Keratinocyte (primary cell): ENCODE measurements at regions not wholly inside any gene's neighbourhood (a gene's known extent, or its start where the extent isn't known, plus 50 kb on each side); places are given as distances from the start of the nearest gene placed in this dataset.

Experiments used
- DNase-seq: peaks from one replicate; pipeline ENCODE4 v3.0.0-alpha.2; 2011; ENCODE audit warnings: low read depth, missing footprints, low spot score
- FAIRE-seq: peaks from 2 replicates; lab custom pipeline; 2011; peaks lifted over from hg19 to GRCh38; lab: Jason Lieb, UNC
- H2AFZ ChIP-seq: 2 replicates; pipeline ENCODE4 v1.6.0; 2012; ENCODE audit warnings: low read length, control low read depth, inconsistent platforms; ENCODE audit not compliant: control insufficient read depth
- H3K27ac ChIP-seq: 2 replicates; pipeline ENCODE4 v1.5.1; 2011; ENCODE audit warnings: low read length; ENCODE audit not compliant: control insufficient read depth, insufficient read depth
- H3K27me3 ChIP-seq: 3 replicates; pipeline ENCODE4 v1.6.0; 2011; ENCODE audit warnings: low read length; ENCODE audit not compliant: control insufficient read depth, insufficient read depth; ENCODE audit errors: extremely low read depth
- H3K36me3 ChIP-seq, 2 experiments: 2 replicates in 1 of 2; 3 replicates in 1 of 2; pipeline ENCODE4 v1.5.1; 2011; ENCODE audit warnings: low read length in 2 of 2, mild to moderate bottlenecking in 1 of 2; ENCODE audit not compliant: control insufficient read depth in 2 of 2, insufficient read depth in 2 of 2; ENCODE audit errors: extremely low read depth in 1 of 2
- H3K4me1 ChIP-seq: 3 replicates; pipeline ENCODE4 v1.5.1; 2011; ENCODE audit warnings: low read length; ENCODE audit not compliant: control insufficient read depth, insufficient read depth; ENCODE audit errors: extremely low read depth
- H3K4me2 ChIP-seq: 3 replicates; pipeline ENCODE4 v1.6.0; 2011; ENCODE audit warnings: low read depth, low read length; ENCODE audit not compliant: control insufficient read depth, insufficient read depth; ENCODE audit errors: extremely low read depth
- H3K4me3 ChIP-seq, 3 experiments: fragments of 200-600 bp in 1 of 3; sonication (generic) in 1 of 3; 2 replicates in 2 of 3; 3 replicates in 1 of 3; pipeline ENCODE4 v1.5.1; 2011 to 2016; ENCODE audit warnings: low read length in 3 of 3, mild to moderate bottlenecking in 3 of 3, control low read depth in 2 of 3, inconsistent platforms in 1 of 3, low read depth in 1 of 3, mixed read lengths in 1 of 3, mixed run types in 1 of 3, moderate library complexity in 1 of 3; ENCODE audit not compliant: control insufficient read depth in 2 of 3, insufficient read depth in 2 of 3; ENCODE audit errors: extremely low read depth in 1 of 3
- H3K79me2 ChIP-seq: 2 replicates; pipeline ENCODE4 v1.6.0; 2012; ENCODE audit warnings: low read length; ENCODE audit not compliant: control insufficient read depth, insufficient read depth
- H3K9ac ChIP-seq: 3 replicates; pipeline ENCODE4 v1.6.0; 2011; ENCODE audit warnings: low read length; ENCODE audit not compliant: control insufficient read depth, insufficient read depth; ENCODE audit errors: extremely low read depth
- H3K9me1 ChIP-seq: 3 replicates; pipeline ENCODE4 v1.6.0; 2011; ENCODE audit warnings: low read length; ENCODE audit not compliant: control insufficient read depth, insufficient read depth; ENCODE audit errors: extremely low read depth
- H3K9me3 ChIP-seq: 2 replicates; pipeline ENCODE4 v1.5.1; 2012; ENCODE audit warnings: low read depth, low read length; ENCODE audit not compliant: control insufficient read depth
- H4K20me1 ChIP-seq: 3 replicates; pipeline ENCODE4 v1.6.0; 2011; ENCODE audit warnings: low read length; ENCODE audit not compliant: control insufficient read depth, insufficient read depth; ENCODE audit errors: extremely low read depth
- CTCF ChIP-seq, 3 experiments: IDR thresholded peaks in 1 of 3; conservative IDR thresholded peaks in 1 of 3; optimal IDR thresholded peaks in 1 of 3; 2 replicates in 2 of 3; 3 replicates in 1 of 3; pipeline versions ENCODE3 to v1.5.1; 2011; ENCODE audit warnings: low read length in 3 of 3, mild to moderate bottlenecking in 3 of 3, moderate library complexity in 2 of 3, control low read depth in 1 of 3, inconsistent platforms in 1 of 3; ENCODE audit not compliant: insufficient read depth in 2 of 3; ENCODE audit errors: extremely low read depth in 1 of 3
- EZH2 ChIP-seq: IDR thresholded peaks from one replicate; pipeline ENCODE4 v1.6.1; 2012; ENCODE audit warnings: inconsistent platforms, mild to moderate bottlenecking, low read length, moderate library complexity
- dilution Hi-C: fragments of 300-500 bp; cut with MboI; formaldehyde crosslinking; loops from one replicate; pipeline ENCODE4 v1.7.0; 2020; ENCODE audit warnings: low sequenced_read_pairs; ENCODE audit not compliant: extremely low pct_ligation_motif_present

GRCh38 chr11:115613986-115614632, 109.9 kb upstream of the CADM1 start:
- dilution Hi-C loops: no loop called here
- Histone ChIP-seq H3K27me3 (no peaks in the 10 kb centered on the region), H3K9me3 (no peaks in the 10 kb centered on the region), H3K9ac (no peak overlapping the region), H3K27ac (no peak overlapping the region), H4K20me1 (no peaks in the 10 kb centered on the region), H3K9me1 (no peaks in the 10 kb centered on the region), H3K36me3 (no peaks in the 10 kb centered on the region), H3K4me2 (no peak overlapping the region), H3K4me3 (no peak overlapping the region), H3K79me2 (no peaks in the 10 kb centered on the region), H2AFZ (no peak overlapping the region), H3K4me1 (no peaks in the 10 kb centered on the region)
- TF ChIP-seq EZH2: no peak
- TF ChIP-seq CTCF (optimal IDR thresholded peaks at IDR 0.05 in 1 of 3, IDR thresholded peaks at IDR 0.05 in 1 of 3, conservative IDR thresholded peaks at IDR 0.05 in 1 of 3; ENCODE audit: extremely low read depth in 1 of 3, insufficient read depth in 2 of 3, low read length in 3 of 3): peak in 1 of 3 experiments; percentile 60
- peak; percentile 90 for FAIRE-seq
- peak; percentile 56 for DNase-seq

- Histone ChIP-seq H3K4me1 (no peaks in the 10 kb centered on the region), H3K4me2 (no peak overlapping the region), H3K36me3 (no peaks in the 10 kb centered on the region), H3K4me3 (no peak overlapping the region), H3K9me3 (no peaks in the 10 kb centered on the region), H3K27me3 (peaks cover 3% of the 10 kb centered on the region), H4K20me1 (no peaks in the 10 kb centered on the region), H2AFZ (no peak overlapping the region), H3K27ac (no peak overlapping the region), H3K9ac (no peak overlapping the region), H3K79me2 (no peaks in the 10 kb centered on the region), H3K9me1 (no peaks in the 10 kb centered on the region)
- TF ChIP-seq CTCF (optimal IDR thresholded peaks at IDR 0.05 in 1 of 3, IDR thresholded peaks at IDR 0.05 in 1 of 3, conservative IDR thresholded peaks at IDR 0.05 in 1 of 3; ENCODE audit: extremely low read depth in 1 of 3, insufficient read depth in 2 of 3, low read length in 3 of 3) (no peak), EZH2 (no peak)
- dilution Hi-C loops: no loop called here
- FAIRE-seq (no peak), DNase-seq (no peak)
Measured at GRCh38 chr11:115613004-115613403, 108.8 kb upstream of the CADM1 start.
